ENCODE measurements at regions not wholly inside any gene's neighbourhood (a gene's known extent, or its start where the extent isn't known, plus 50 kb on each side); places are given as distances from the start of the nearest gene placed in this dataset.

DNA sequence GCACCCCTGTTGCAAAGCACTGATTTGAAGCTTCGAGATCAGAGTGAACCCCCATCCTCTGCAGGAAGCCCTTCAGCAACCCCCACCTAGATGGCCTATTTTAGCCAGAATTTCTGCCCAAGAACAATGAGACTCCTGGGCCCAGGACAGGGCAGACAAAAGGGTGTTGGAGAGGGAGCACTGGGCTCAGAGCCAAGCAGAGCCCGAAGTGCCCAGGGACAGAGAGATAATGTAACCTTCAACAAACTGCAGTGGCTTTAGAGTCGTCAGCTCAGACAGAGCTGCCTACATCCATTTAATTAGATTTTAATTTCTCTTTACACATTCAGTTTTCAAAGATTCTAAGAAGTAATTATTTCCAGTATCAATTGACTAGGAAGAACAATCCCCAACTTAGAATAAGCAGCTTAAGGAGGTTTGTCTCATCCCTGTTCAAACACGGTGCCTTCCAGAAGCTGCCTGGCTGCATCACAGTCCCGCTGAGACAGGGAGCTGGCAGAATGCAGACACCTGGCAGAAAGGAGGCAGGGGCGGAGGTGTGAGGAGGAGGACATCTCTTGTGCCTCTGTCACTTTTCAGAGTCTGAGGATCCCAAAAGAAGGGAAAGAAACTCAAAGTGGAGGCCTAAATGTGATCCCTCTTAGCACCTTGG lies 504.9 kb upstream of the CCDC196 start:
- TF ChIP-seq, protein P1, sequence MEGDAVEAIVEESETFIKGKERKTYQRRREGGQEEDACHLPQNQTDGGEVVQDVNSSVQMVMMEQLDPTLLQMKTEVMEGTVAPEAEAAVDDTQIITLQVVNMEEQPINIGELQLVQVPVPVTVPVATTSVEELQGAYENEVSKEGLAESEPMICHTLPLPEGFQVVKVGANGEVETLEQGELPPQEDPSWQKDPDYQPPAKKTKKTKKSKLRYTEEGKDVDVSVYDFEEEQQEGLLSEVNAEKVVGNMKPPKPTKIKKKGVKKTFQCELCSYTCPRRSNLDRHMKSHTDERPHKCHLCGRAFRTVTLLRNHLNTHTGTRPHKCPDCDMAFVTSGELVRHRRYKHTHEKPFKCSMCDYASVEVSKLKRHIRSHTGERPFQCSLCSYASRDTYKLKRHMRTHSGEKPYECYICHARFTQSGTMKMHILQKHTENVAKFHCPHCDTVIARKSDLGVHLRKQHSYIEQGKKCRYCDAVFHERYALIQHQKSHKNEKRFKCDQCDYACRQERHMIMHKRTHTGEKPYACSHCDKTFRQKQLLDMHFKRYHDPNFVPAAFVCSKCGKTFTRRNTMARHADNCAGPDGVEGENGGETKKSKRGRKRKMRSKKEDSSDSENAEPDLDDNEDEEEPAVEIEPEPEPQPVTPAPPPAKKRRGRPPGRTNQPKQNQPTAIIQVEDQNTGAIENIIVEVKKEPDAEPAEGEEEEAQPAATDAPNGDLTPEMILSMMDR (IDR thresholded peaks at IDR 0.05; ENCODE audit: low read length): no peak
- no peak for TF ChIP-seq EZH2 (optimal IDR thresholded peaks at IDR 0.05; ENCODE audit: low read depth, low read length)
